ENCODE measurements at regions not wholly inside any gene's neighbourhood (a gene's known extent, or its start where the extent isn't known, plus 50 kb on each side); places are given as distances from the start of the nearest gene placed in this dataset.

DNA sequence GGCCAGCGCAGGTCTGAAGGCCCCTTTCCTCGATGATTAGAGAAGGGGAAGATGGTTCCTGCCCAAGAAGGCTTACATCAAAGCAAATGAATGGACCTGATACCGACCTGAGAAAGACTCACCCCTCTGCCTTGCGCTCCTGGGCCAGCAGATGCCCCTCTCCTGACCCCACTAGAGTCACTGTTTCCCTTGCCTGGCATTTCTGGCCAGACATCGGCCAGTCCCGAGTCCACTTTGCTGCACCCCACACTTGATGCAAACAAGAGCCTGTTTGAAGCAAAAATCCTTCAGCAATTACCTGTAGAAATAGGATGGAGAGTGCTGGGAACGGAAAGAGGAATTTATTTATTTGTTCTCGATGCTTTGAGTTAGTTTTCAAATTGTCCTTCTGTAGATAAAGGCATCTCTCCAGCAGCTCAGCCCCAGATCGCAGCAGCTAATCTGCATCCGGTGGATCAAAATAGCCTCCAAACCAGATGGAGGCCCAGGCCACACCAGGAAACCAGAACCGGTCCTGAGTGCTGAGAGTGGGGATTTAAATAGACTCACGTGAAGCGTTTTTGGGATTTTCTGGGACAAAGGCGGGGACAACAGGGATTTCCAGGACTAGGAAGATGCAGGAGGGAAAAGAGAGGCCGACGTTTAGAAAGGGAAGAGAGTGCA is 148.6 kb downstream of the TRIM29 start:
- TF ChIP-seq, protein P1, sequence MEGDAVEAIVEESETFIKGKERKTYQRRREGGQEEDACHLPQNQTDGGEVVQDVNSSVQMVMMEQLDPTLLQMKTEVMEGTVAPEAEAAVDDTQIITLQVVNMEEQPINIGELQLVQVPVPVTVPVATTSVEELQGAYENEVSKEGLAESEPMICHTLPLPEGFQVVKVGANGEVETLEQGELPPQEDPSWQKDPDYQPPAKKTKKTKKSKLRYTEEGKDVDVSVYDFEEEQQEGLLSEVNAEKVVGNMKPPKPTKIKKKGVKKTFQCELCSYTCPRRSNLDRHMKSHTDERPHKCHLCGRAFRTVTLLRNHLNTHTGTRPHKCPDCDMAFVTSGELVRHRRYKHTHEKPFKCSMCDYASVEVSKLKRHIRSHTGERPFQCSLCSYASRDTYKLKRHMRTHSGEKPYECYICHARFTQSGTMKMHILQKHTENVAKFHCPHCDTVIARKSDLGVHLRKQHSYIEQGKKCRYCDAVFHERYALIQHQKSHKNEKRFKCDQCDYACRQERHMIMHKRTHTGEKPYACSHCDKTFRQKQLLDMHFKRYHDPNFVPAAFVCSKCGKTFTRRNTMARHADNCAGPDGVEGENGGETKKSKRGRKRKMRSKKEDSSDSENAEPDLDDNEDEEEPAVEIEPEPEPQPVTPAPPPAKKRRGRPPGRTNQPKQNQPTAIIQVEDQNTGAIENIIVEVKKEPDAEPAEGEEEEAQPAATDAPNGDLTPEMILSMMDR (IDR thresholded peaks at IDR 0.05; ENCODE audit: insufficient read depth, low read depth, low read length, missing control alignments), result no peak
- DNase-seq (ENCODE audit: low read depth), result no peak

DNA sequence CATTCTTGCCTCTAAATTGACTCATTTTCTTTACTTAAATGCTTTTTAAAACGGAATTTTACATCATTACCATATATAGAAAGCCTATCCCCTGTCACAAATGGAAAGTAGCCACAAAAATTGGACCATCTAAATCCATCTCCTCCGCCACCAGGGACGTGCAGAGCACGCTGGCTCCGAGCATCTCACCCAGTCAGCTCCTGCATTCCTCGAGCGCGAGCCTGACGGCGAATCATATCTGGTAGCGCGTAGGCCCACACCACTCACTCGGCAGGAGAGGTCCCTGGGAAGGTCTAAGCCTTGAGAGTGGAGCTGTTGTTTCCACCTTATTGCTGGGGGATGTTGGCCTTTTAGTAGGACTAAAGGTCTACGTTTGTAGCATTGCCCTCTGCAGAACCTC is 152.4 kb downstream of the TRIM29 start:
- TF ChIP-seq, protein P1 (IDR thresholded peaks at IDR 0.05; ENCODE audit: insufficient read depth, low read depth, low read length, missing control alignments), result no peak
- no peak overlapping the region for H3K4me3 ChIP-seq (ENCODE audit: low read depth, low read length)
- no peak for DNase-seq (ENCODE audit: low read depth)

More for the DNA sequence above, 148.6 kb downstream of the TRIM29 start:
- H3K4me3 ChIP-seq (ENCODE audit: low read depth, low read length), result no peak overlapping the region

DNA sequence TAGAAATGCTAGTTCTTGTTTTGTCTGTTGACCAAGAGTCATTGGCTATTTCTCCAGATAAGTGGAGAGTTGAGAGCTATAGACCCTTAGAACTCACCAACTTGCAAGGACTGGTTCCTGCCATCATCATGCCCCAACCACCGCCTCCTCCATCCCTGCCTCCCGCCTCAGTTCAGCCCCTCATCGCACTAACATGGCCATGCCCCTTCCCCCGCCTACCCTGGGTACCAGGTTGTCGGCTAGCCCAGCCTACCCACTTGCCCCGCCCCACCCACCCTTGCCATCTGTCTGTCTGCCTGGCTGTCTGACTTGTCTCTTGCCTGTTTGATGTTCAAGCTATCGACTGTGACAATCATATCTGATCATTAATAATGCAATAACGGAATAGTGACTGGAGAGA is 154.1 kb downstream of the TRIM29 start:
- no peak for DNase-seq (ENCODE audit: low read depth)
- H3K4me3 ChIP-seq (ENCODE audit: low read depth, low read length), result no peak overlapping the region
- TF ChIP-seq, protein P1 (IDR thresholded peaks at IDR 0.05; ENCODE audit: insufficient read depth, low read depth, low read length, missing control alignments), result no peak

DNA sequence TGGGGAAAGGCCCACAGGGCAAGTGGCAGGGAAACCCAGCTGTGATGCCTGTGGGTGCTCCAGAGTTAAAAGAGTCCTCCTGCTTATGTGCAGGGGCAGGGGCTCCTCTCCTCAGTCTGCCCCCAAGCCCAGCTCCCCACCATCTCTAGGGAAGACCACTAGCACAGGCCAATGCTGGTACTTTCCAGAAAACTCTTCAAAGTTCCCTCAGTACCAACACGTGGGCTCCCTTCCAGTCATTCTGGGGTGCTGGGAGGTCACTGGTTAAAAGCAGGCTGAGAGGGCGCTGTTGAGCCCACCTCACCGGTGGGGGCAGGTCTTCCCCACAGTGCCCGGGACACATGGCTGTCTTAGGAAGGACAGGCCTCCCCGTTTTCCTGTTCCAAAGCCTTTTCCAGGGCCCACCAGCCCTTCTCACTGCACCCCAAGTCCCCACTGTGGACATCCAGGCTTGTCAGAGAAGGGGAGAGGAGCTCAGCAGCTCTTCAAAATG is 154.6 kb downstream of the TRIM29 start:
- no peak overlapping the region for H3K4me3 ChIP-seq (ENCODE audit: low read depth, low read length)
- TF ChIP-seq, protein P1 (IDR thresholded peaks at IDR 0.05; ENCODE audit: insufficient read depth, low read depth, low read length, missing control alignments), result peak; percentile 2
- no peak for DNase-seq (ENCODE audit: low read depth)

DNA sequence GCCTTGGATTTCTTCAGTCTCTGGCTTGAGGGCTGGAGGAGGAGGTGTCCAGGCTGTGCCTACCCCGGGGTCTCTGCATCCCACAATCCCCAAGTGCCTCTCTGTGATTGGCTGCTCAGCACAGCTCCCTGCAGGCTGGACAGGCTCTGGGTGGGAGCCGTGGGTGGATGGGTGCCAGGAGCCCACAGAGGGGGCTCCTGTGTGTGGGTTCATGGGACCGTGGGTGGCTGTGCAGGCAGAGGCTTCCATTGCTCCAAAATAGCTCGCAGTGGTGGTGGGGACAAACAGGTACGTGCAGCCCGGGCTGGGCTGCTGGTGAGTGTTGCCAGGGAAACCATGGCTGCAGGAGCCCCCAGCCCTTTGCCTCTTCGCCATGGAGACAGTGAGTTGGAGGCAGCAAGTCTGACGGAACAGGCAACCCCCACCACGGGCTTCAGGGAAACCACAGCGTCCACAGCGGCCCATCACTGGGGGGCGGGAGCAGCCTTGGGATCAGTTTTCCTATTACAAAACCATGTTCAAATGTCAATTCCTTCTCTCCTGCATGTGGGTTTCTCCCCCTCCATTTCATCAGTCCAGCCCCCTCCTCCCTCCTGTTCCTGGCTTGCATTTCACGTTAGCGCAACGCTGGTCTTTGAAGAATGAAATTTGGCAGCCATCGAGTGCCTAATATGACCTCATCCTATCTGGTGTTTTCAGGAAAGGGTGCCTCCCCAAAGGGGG is 155.2 kb downstream of the TRIM29 start:
- TF ChIP-seq, protein P1 (IDR thresholded peaks at IDR 0.05; ENCODE audit: insufficient read depth, low read depth, low read length, missing control alignments), result no peak
- DNase-seq (ENCODE audit: low read depth), result no peak
- no peak overlapping the region for H3K4me3 ChIP-seq (ENCODE audit: low read depth, low read length)

DNA sequence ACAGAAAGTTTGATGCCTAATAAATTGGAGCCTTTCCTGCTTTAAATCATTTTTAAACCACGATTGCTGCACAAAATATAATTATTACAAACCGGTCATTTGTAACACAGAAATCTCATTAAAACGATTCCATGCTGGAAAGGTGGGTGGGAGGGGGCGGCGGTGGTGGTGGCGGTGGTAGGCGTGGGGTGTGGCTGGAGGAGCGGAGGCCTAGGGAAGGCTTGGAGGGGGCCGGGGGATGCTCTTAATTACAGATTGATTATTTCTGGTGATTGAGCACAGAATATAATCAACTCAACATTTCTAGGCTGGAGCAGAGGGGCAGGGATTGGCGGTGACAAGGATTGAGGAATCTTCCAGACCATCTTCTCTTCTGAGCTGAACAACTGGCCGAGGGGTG is 157.5 kb downstream of the TRIM29 start:
- no peak for DNase-seq (ENCODE audit: low read depth)
- TF ChIP-seq, protein P1 (IDR thresholded peaks at IDR 0.05; ENCODE audit: insufficient read depth, low read depth, low read length, missing control alignments), result no peak
- no peak overlapping the region for H3K4me3 ChIP-seq (ENCODE audit: low read depth, low read length)

Measured in GM12865 (cell line).